Pons (tissue), 1 donor: ENCODE measurements at regions not wholly inside any gene's neighbourhood (a gene's known extent, or its start where the extent isn't known, plus 50 kb on each side); places are given as distances from the start of the nearest gene placed in this dataset.
"Not testable (repeated sequence)": the region's sequence is repeated elsewhere in the genome, so short reads cannot be mapped to it uniquely, and the experiment has no call there.

Source experiments
- DNase-seq: peaks from one replicate; pipeline ENCODE4 v3.0.0-alpha.2; 2016; ENCODE audit warnings: low spot score

GRCh38 chr12:66775871-66776270 is 97.0 kb upstream of the GRIP1 start:
- no peak for DNase-seq

GRCh38 chr12:66776974-66777373 is 98.1 kb upstream of the GRIP1 start:
- DNase-seq: no peak

GRCh38 chr12:66779466-66779865 is 100.6 kb upstream of the GRIP1 start:
- DNase-seq: no peak

- no peak for DNase-seq
Measured at GRCh38 chr12:66786531-66787308, 107.8 kb upstream of the GRIP1 start.

- no peak for DNase-seq
Measured at GRCh38 chr12:66799551-66799950, 120.7 kb upstream of the GRIP1 start.

- DNase-seq: no peak
Measured at GRCh38 chr12:66800046-66800445, 121.2 kb upstream of the GRIP1 start.

- no peak for DNase-seq
Measured at GRCh38 chr12:66803930-66804329, 125.1 kb upstream of the GRIP1 start.

- no peak for DNase-seq
Measured at GRCh38 chr12:66804563-66804974, 125.7 kb upstream of the GRIP1 start.

GRCh38 chr12:66808606-66809005 is 129.7 kb upstream of the GRIP1 start:
- DNase-seq: no peak

- DNase-seq: no peak
Measured at GRCh38 chr12:66813137-66813892, 134.4 kb upstream of the GRIP1 start.

- no peak for DNase-seq
Measured at GRCh38 chr12:66819587-66819986, 140.7 kb upstream of the GRIP1 start.

GRCh38 chr12:66822961-66823360 is 144.1 kb upstream of the GRIP1 start:
- DNase-seq: no peak

- no peak for DNase-seq
Measured at GRCh38 chr12:66823857-66824570, 145.1 kb upstream of the GRIP1 start.

GRCh38 chr12:66825921-66826320 is 147.0 kb upstream of the GRIP1 start:
- not testable (repeated sequence) for DNase-seq

- DNase-seq: no peak
Measured at GRCh38 chr12:66829660-66830325, 150.9 kb upstream of the GRIP1 start.

- no peak for DNase-seq
Measured at GRCh38 chr12:66831495-66831894, 152.6 kb upstream of the GRIP1 start.

- DNase-seq: no peak
Measured at GRCh38 chr12:66832997-66833396, 154.1 kb upstream of the GRIP1 start.

GRCh38 chr12:66836623-66837310 is 157.9 kb upstream of the GRIP1 start:
- no peak for DNase-seq

GRCh38 chr12:66837311-66837627 is 158.4 kb upstream of the GRIP1 start:
- DNase-seq: no peak

GRCh38 chr12:66838366-66838765 is 159.5 kb upstream of the GRIP1 start:
- DNase-seq: no peak

GRCh38 chr12:66848967-66849366 is 170.1 kb upstream of the GRIP1 start:
- no peak for DNase-seq

GRCh38 chr12:66851134-66851533 is 172.3 kb upstream of the GRIP1 start:
- DNase-seq: no peak
